HepG2 (cell line): ENCODE measurements at regions not wholly inside any gene's neighbourhood (a gene's known extent, or its start where the extent isn't known, plus 50 kb on each side); places are given as distances from the start of the nearest gene placed in this dataset.

Source experiments
- ATF3 ChIP-seq: sonication (generic); formaldehyde crosslinking; IDR thresholded peaks from 2 replicates; pipeline ENCODE4 v1.4.0; 2020; ENCODE audit warnings: missing genetic modification reagents
- CTCF ChIP-seq: sonication (generic); formaldehyde crosslinking; IDR thresholded peaks from 2 replicates; pipeline ENCODE4 v1.5.0; 2020; ENCODE audit warnings: mild to moderate bottlenecking, missing genetic modification reagents, moderate library complexity
- EZH2 ChIP-seq: conservative IDR thresholded peaks from 2 replicates; pipeline ENCODE4 v1.6.1; 2012; ENCODE audit warnings: mild to moderate bottlenecking, low read depth, low read length, moderate library complexity
- HNRNPL ChIP-seq: fragments of 200-400 bp; formaldehyde crosslinking; IDR thresholded peaks from 2 replicates; pipeline ENCODE4 v1.6.1; 2017; ENCODE audit warnings: mild to moderate bottlenecking, low read depth, low read length
- JUN ChIP-seq: sonication (generic); formaldehyde crosslinking; IDR thresholded peaks from 2 replicates; pipeline ENCODE4 v1.4.0; 2020; ENCODE audit warnings: mild to moderate bottlenecking, missing genetic modification reagents
- KDM1A ChIP-seq: IDR thresholded peaks from 2 replicates; pipeline ENCODE4 v1.6.1; 2016; ENCODE audit warnings: missing compliant biosample characterization
- ZNF280B ChIP-seq: sonication (generic); formaldehyde crosslinking; IDR thresholded peaks from 2 replicates; pipeline ENCODE4 v1.5.0; 2020; ENCODE audit warnings: missing genetic modification reagents, mild to moderate bottlenecking, borderline replicate concordance

- TF ChIP-seq CTCF (CRISPR knock-in tag) (no peak), EZH2 (no peak), ZNF280B (CRISPR knock-in tag) (no peak), ATF3 (CRISPR knock-in tag) (no peak), HNRNPL (no peak), KDM1A (CRISPR knock-in tag) (no peak), JUN (no peak)
These were observed 334.9 kb upstream of the DDX53 start for GRCh38 chrX:22664826-22665225.
